ENCODE measurements at regions not wholly inside any gene's neighbourhood (a gene's known extent, or its start where the extent isn't known, plus 50 kb on each side); places are given as distances from the start of the nearest gene placed in this dataset.

GRCh38 chr1:37284053-37284452 lies 190.3 kb upstream of the ZC3H12A start:
- WGBS = 81% methylated on average over 4 of the region's 4 CpGs
- H3K4me1 ChIP-seq = no peaks in the 10 kb centered on the region
- no peak for DNase-seq (ENCODE audit: low spot score in 2 of 2)
- H3K27ac ChIP-seq = no peak overlapping the region
- no peaks in the 10 kb centered on the region for H3K36me3 ChIP-seq
- no peak overlapping the region for H3K4me3 ChIP-seq
- peaks cover 8% of the 10 kb centered on the region for H3K27me3 ChIP-seq
- no peak for TF ChIP-seq EP300 (IDR thresholded peaks at IDR 0.05)
- TF ChIP-seq, protein P1, sequence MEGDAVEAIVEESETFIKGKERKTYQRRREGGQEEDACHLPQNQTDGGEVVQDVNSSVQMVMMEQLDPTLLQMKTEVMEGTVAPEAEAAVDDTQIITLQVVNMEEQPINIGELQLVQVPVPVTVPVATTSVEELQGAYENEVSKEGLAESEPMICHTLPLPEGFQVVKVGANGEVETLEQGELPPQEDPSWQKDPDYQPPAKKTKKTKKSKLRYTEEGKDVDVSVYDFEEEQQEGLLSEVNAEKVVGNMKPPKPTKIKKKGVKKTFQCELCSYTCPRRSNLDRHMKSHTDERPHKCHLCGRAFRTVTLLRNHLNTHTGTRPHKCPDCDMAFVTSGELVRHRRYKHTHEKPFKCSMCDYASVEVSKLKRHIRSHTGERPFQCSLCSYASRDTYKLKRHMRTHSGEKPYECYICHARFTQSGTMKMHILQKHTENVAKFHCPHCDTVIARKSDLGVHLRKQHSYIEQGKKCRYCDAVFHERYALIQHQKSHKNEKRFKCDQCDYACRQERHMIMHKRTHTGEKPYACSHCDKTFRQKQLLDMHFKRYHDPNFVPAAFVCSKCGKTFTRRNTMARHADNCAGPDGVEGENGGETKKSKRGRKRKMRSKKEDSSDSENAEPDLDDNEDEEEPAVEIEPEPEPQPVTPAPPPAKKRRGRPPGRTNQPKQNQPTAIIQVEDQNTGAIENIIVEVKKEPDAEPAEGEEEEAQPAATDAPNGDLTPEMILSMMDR (IDR thresholded peaks at IDR 0.05) = no peak
- TF ChIP-seq POLR2A (IDR thresholded peaks at IDR 0.05) = no peak
- H3K9me3 ChIP-seq = no peaks in the 10 kb centered on the region

GRCh38 chr1:37286881-37287280 lies 187.5 kb upstream of the ZC3H12A start:
- DNase-seq (ENCODE audit: low spot score in 2 of 2) = no peak
- Histone ChIP-seq H3K27me3 (peaks cover 15% of the 10 kb centered on the region), H3K27ac (no peak overlapping the region), H3K9me3 (no peaks in the 10 kb centered on the region), H3K4me1 (no peaks in the 10 kb centered on the region), H3K36me3 (no peaks in the 10 kb centered on the region), H3K4me3 (no peak overlapping the region)
- WGBS = 86% methylated on average over 3 of the region's 4 CpGs
- TF ChIP-seq EP300 (IDR thresholded peaks at IDR 0.05) = no peak
- no peak for TF ChIP-seq POLR2AphosphoS5 (IDR thresholded peaks at IDR 0.05)
- no peak for TF ChIP-seq POLR2A (IDR thresholded peaks at IDR 0.05)
- TF ChIP-seq, protein P1 (IDR thresholded peaks at IDR 0.05) = no peak

GRCh38 chr1:37288900-37289299 lies 185.5 kb upstream of the ZC3H12A start:
- Histone ChIP-seq H3K27me3 (peaks cover 29% of the 10 kb centered on the region), H3K4me3 (no peak overlapping the region), H3K36me3 (no peaks in the 10 kb centered on the region), H3K9me3 (no peaks in the 10 kb centered on the region), H3K27ac (no peak overlapping the region), H3K4me1 (no peaks in the 10 kb centered on the region)
- no peak for DNase-seq (ENCODE audit: low spot score in 2 of 2)
- no peak for TF ChIP-seq EP300 (IDR thresholded peaks at IDR 0.05)
- TF ChIP-seq, protein P1 (IDR thresholded peaks at IDR 0.05) = no peak
- TF ChIP-seq POLR2AphosphoS5 (IDR thresholded peaks at IDR 0.05) = no peak
- TF ChIP-seq POLR2A (IDR thresholded peaks at IDR 0.05) = no peak
- WGBS = 90% methylated on average over 3 of the region's 3 CpGs

GRCh38 chr1:37290718-37291117 lies 183.7 kb upstream of the ZC3H12A start:
- peaks cover 42% of the 10 kb centered on the region for H3K27me3 ChIP-seq
- no peak for TF ChIP-seq POLR2AphosphoS5 (IDR thresholded peaks at IDR 0.05)
- TF ChIP-seq EP300 (IDR thresholded peaks at IDR 0.05) = no peak
- TF ChIP-seq POLR2A (IDR thresholded peaks at IDR 0.05) = no peak
- TF ChIP-seq, protein P1 (IDR thresholded peaks at IDR 0.05) = no peak

GRCh38 chr1:37292789-37293188 lies 181.6 kb upstream of the ZC3H12A start:
- TF ChIP-seq, protein P1 (IDR thresholded peaks at IDR 0.05) = no peak
- TF ChIP-seq EP300 (IDR thresholded peaks at IDR 0.05) = no peak
- no peak for TF ChIP-seq POLR2AphosphoS5 (IDR thresholded peaks at IDR 0.05)
- no peak for TF ChIP-seq POLR2A (IDR thresholded peaks at IDR 0.05)
- H3K27ac ChIP-seq = no peak overlapping the region
- H3K9me3 ChIP-seq = no peaks in the 10 kb centered on the region
- H3K36me3 ChIP-seq = no peaks in the 10 kb centered on the region
- H3K27me3 ChIP-seq = peaks cover 57% of the 10 kb centered on the region
- H3K4me1 ChIP-seq = no peaks in the 10 kb centered on the region
- no peak overlapping the region for H3K4me3 ChIP-seq
- 70% methylated on average over 9 of the region's 9 CpGs for WGBS
- no peak for DNase-seq (ENCODE audit: low spot score in 2 of 2)

More at GRCh38 chr1:37290718-37291117, 183.7 kb upstream of the ZC3H12A start:
- no peak for DNase-seq (ENCODE audit: low spot score in 2 of 2)
- Histone ChIP-seq H3K4me3 (no peak overlapping the region), H3K27ac (no peak overlapping the region), H3K36me3 (no peaks in the 10 kb centered on the region), H3K9me3 (no peaks in the 10 kb centered on the region), H3K4me1 (no peaks in the 10 kb centered on the region)
- 28% methylated on average over 4 of the region's 4 CpGs for WGBS
